C4-2B (cell line): ENCODE measurements at regions not wholly inside any gene's neighbourhood (a gene's known extent, or its start where the extent isn't known, plus 50 kb on each side); places are given as distances from the start of the nearest gene placed in this dataset.

Experiments
- CTCF ChIP-seq: fragments of 450-650 bp; conservative IDR thresholded peaks from 2 replicates; pipeline ENCODE4 v1.5.1; 2017; ENCODE audit warnings: mild to moderate bottlenecking
- ZFX ChIP-seq: fragments of 450-650 bp; IDR thresholded peaks from 2 replicates; pipeline ENCODE4 v1.6.1; 2017

- TF ChIP-seq CTCF (no peak), ZFX (no peak)
Measured at GRCh38 chr2:129587426-129588064, 391.9 kb upstream of the RAB6C start.
